A172 (cell line): ENCODE measurements at regions not wholly inside any gene's neighbourhood (a gene's known extent, or its start where the extent isn't known, plus 50 kb on each side); places are given as distances from the start of the nearest gene placed in this dataset.
"Not testable (repeated sequence)": the region's sequence is repeated elsewhere in the genome, so short reads cannot be mapped to it uniquely, and the experiment has no call there.

Source experiments
- DNase-seq: peaks from one replicate; pipeline ENCODE4 v3.0.0-alpha.2; 2015; ENCODE audit warnings: low spot score

- peak; percentile 65 for DNase-seq
Observed at GRCh38 chr2:13858626-13859025, 773.9 kb upstream of the LRATD1 start.

- not testable (repeated sequence) for DNase-seq
Observed at GRCh38 chr2:13868275-13868674, 764.2 kb upstream of the LRATD1 start.

- DNase-seq = no peak
Observed at GRCh38 chr2:13876491-13877037, 756.0 kb upstream of the LRATD1 start.

GRCh38 chr2:13877571-13877970 lies 754.9 kb upstream of the LRATD1 start:
- DNase-seq = no peak

- no peak for DNase-seq
Observed at GRCh38 chr2:13884291-13884976, 748.1 kb upstream of the LRATD1 start.

- DNase-seq = no peak
Observed at GRCh38 chr2:13901526-13901925, 731.0 kb upstream of the LRATD1 start.

GRCh38 chr2:13905831-13906230 lies 726.7 kb upstream of the LRATD1 start:
- DNase-seq = no peak

GRCh38 chr2:13916066-13916465 lies 716.5 kb upstream of the LRATD1 start:
- no peak for DNase-seq

- peak; percentile 20 for DNase-seq
Observed at GRCh38 chr2:13917958-13918357, 714.6 kb upstream of the LRATD1 start.

- DNase-seq = peak; percentile 45
Observed at GRCh38 chr2:13919981-13920382, 712.5 kb upstream of the LRATD1 start.

GRCh38 chr2:13921245-13921644 lies 711.3 kb upstream of the LRATD1 start:
- no peak for DNase-seq

GRCh38 chr2:13923823-13924222 lies 708.7 kb upstream of the LRATD1 start:
- no peak for DNase-seq

GRCh38 chr2:13942111-13942510 lies 690.4 kb upstream of the LRATD1 start:
- DNase-seq = no peak

GRCh38 chr2:13950761-13951160 lies 681.8 kb upstream of the LRATD1 start:
- no peak for DNase-seq

GRCh38 chr2:13968811-13969210 lies 663.7 kb upstream of the LRATD1 start:
- DNase-seq = peak; percentile 45

GRCh38 chr2:13986119-13986720 lies 646.3 kb upstream of the LRATD1 start:
- DNase-seq = no peak

- no peak for DNase-seq
Observed at GRCh38 chr2:13996527-13996926, 636.0 kb upstream of the LRATD1 start.

- no peak for DNase-seq
Observed at GRCh38 chr2:14011190-14011589, 621.3 kb upstream of the LRATD1 start.

- DNase-seq = no peak
Observed at GRCh38 chr2:14015113-14015630, 617.3 kb upstream of the LRATD1 start.

- DNase-seq = peak; percentile 39
Observed at GRCh38 chr2:14016289-14016955, 616.1 kb upstream of the LRATD1 start.

- no peak for DNase-seq
Observed at GRCh38 chr2:14018620-14019019, 613.9 kb upstream of the LRATD1 start.

- DNase-seq = no peak
Observed at GRCh38 chr2:14023558-14023957, 609.0 kb upstream of the LRATD1 start.

GRCh38 chr2:14039134-14039533 lies 593.4 kb upstream of the LRATD1 start:
- no peak for DNase-seq
